NCI-H2107 treated with DMSO at 0.1 percent for 48 hours (cell line): ENCODE measurements at regions not wholly inside any gene's neighbourhood (a gene's known extent, or its start where the extent isn't known, plus 50 kb on each side); places are given as distances from the start of the nearest gene placed in this dataset.
"Not testable (repeated sequence)": the region's sequence is repeated elsewhere in the genome, so short reads cannot be mapped to it uniquely, and the experiment has no call there.

Source experiments
- DNase-seq: peaks from one replicate; lab custom pipeline; 2025; ENCODE audit not compliant: unreplicated experiment; lab: John Stamatoyannopoulos, UW

- no peak for DNase-seq
These were observed 137.9 kb downstream of the CDH26 start for GRCh38 chr20:60096166-60096565.

- DNase-seq = no peak
These were observed 139.1 kb downstream of the CDH26 start for GRCh38 chr20:60097285-60097684.

GRCh38 chr20:60100780-60101179 is 142.6 kb downstream of the CDH26 start:
- DNase-seq = peak; percentile 43

- DNase-seq = no peak
These were observed 143.1 kb downstream of the CDH26 start for GRCh38 chr20:60101201-60101890.

GRCh38 chr20:60101891-60102281 is 143.7 kb downstream of the CDH26 start:
- DNase-seq = no peak

GRCh38 chr20:60102665-60103210 is 144.5 kb downstream of the CDH26 start:
- no peak for DNase-seq

- DNase-seq = no peak
These were observed 147.0 kb downstream of the CDH26 start for GRCh38 chr20:60104993-60105803.

GRCh38 chr20:60106186-60106585 is 148.0 kb downstream of the CDH26 start:
- DNase-seq = not testable (repeated sequence)

GRCh38 chr20:60107621-60108390 is 149.6 kb downstream of the CDH26 start:
- no peak for DNase-seq

GRCh38 chr20:60108397-60108796 is 150.2 kb downstream of the CDH26 start:
- no peak for DNase-seq

GRCh38 chr20:60113024-60113724 is 155.0 kb downstream of the CDH26 start:
- no peak for DNase-seq

GRCh38 chr20:60113771-60114170 is 155.5 kb downstream of the CDH26 start:
- DNase-seq = no peak

GRCh38 chr20:60115451-60115850 is 157.2 kb downstream of the CDH26 start:
- DNase-seq = no peak

- DNase-seq = no peak
These were observed 158.1 kb downstream of the CDH26 start for GRCh38 chr20:60116128-60116909.

- DNase-seq = peak; percentile 21
These were observed 158.8 kb downstream of the CDH26 start for GRCh38 chr20:60117065-60117464.

- no peak for DNase-seq
These were observed 163.7 kb downstream of the CDH26 start for GRCh38 chr20:60121903-60122302.

GRCh38 chr20:60122671-60123070 is 164.4 kb downstream of the CDH26 start:
- DNase-seq = no peak

- no peak for DNase-seq
These were observed 164.9 kb downstream of the CDH26 start for GRCh38 chr20:60123096-60123495.

GRCh38 chr20:60123652-60124051 is 165.4 kb downstream of the CDH26 start:
- no peak for DNase-seq

GRCh38 chr20:60124776-60125381 is 166.7 kb downstream of the CDH26 start:
- DNase-seq = no peak
